GM21786 (cell line): ENCODE measurements at regions not wholly inside any gene's neighbourhood (a gene's known extent, or its start where the extent isn't known, plus 50 kb on each side); places are given as distances from the start of the nearest gene placed in this dataset.

Experiments used
- ATAC-seq: cut with Tn5 transposase; IDR thresholded peaks from one replicate; pipeline ENCODE4 v1.9.1; 2021; ENCODE audit not compliant: unreplicated experiment

GRCh38 chr1:201742955-201743805, 85.8 kb upstream of the IPO9 start:
- no peak for ATAC-seq

- no peak for ATAC-seq
Observed at GRCh38 chr1:201745023-201745422, 83.9 kb upstream of the IPO9 start.

GRCh38 chr1:201746156-201746555, 82.8 kb upstream of the IPO9 start:
- no peak for ATAC-seq

GRCh38 chr1:201747261-201747660, 81.7 kb upstream of the IPO9 start:
- no peak for ATAC-seq

GRCh38 chr1:201748335-201748734, 80.6 kb upstream of the IPO9 start:
- ATAC-seq, result no peak

GRCh38 chr1:201749059-201749690, 79.8 kb upstream of the IPO9 start:
- ATAC-seq, result no peak

- ATAC-seq, result no peak
Observed at GRCh38 chr1:201750120-201750519, 78.8 kb upstream of the IPO9 start.

GRCh38 chr1:201750934-201751333, 78.0 kb upstream of the IPO9 start:
- ATAC-seq, result no peak

GRCh38 chr1:201751872-201752271, 77.1 kb upstream of the IPO9 start:
- no peak for ATAC-seq

GRCh38 chr1:201752333-201752732, 76.6 kb upstream of the IPO9 start:
- ATAC-seq, result no peak

- ATAC-seq, result no peak
Observed at GRCh38 chr1:201753492-201753891, 75.5 kb upstream of the IPO9 start.

- no peak for ATAC-seq
Observed at GRCh38 chr1:201754353-201754752, 74.6 kb upstream of the IPO9 start.

- no peak for ATAC-seq
Observed at GRCh38 chr1:201755200-201755599, 73.8 kb upstream of the IPO9 start.

GRCh38 chr1:201756406-201756805, 72.6 kb upstream of the IPO9 start:
- ATAC-seq, result no peak

GRCh38 chr1:201758499-201759050, 70.4 kb upstream of the IPO9 start:
- no peak for ATAC-seq

- no peak for ATAC-seq
Observed at GRCh38 chr1:201759194-201759815, 69.7 kb upstream of the IPO9 start.

GRCh38 chr1:201760516-201760915, 68.4 kb upstream of the IPO9 start:
- no peak for ATAC-seq

GRCh38 chr1:201761178-201761577, 67.8 kb upstream of the IPO9 start:
- no peak for ATAC-seq

- ATAC-seq, result no peak
Observed at GRCh38 chr1:201761871-201762270, 67.1 kb upstream of the IPO9 start.

- no peak for ATAC-seq
Observed at GRCh38 chr1:201762381-201762780, 66.6 kb upstream of the IPO9 start.

- no peak for ATAC-seq
Observed at GRCh38 chr1:201763455-201764140, 65.4 kb upstream of the IPO9 start.
